Breast epithelium (tissue), 4 donors: ENCODE measurements at regions not wholly inside any gene's neighbourhood (a gene's known extent, or its start where the extent isn't known, plus 50 kb on each side); places are given as distances from the start of the nearest gene placed in this dataset.

Experiments
- DNase-seq, 2 donors: peaks; one replicate each; pipeline ENCODE4 v3.0.0-alpha.2; 2019; ENCODE audit warnings: low spot score in 2 of 2
- H3K27ac ChIP-seq, 2 donors: fragments of 200-600 bp; sonication (generic) in 1 of 2; one replicate each; pipeline ENCODE4 v1.5.1; 2016 to 2019; ENCODE audit warnings: mild to moderate bottlenecking in 1 of 2
- H3K27me3 ChIP-seq, 2 donors: fragments of 200-600 bp; sonication (generic) in 1 of 2; one replicate each; pipeline versions ENCODE4 v1.5.1 to v1.6.0; 2017 to 2019; ENCODE audit warnings: control low read depth in 1 of 2, mild to moderate bottlenecking in 1 of 2
- H3K36me3 ChIP-seq: fragments of 200-600 bp; one replicate; pipeline ENCODE4 v1.5.1; 2019
- H3K4me1 ChIP-seq, 2 donors: fragments of 200-600 bp; sonication (generic); one replicate each; pipeline ENCODE4 v1.5.1; 2016 to 2019; ENCODE audit warnings: control low read depth in 1 of 2
- H3K4me3 ChIP-seq, 3 donors: fragments of 200-600 bp; sonication (generic); 1 replicate in 2 of 3; 2 replicates in 1 of 3; pipeline ENCODE4 v1.5.1; 2016 to 2019; ENCODE audit warnings: mild to moderate bottlenecking in 3 of 3, moderate library complexity in 2 of 3
- H3K9me3 ChIP-seq, 2 donors: fragments of 200-600 bp; sonication (generic) in 1 of 2; one replicate each; pipeline ENCODE4 v1.5.1; 2016 to 2019; ENCODE audit warnings: control low read depth in 1 of 2
- CTCF ChIP-seq, 3 donors: fragments of 450-650 bp; IDR thresholded peaks; one replicate each; pipeline ENCODE4 v1.5.1; 2016 to 2017; ENCODE audit warnings: antibody characterized with exemption in 3 of 3, mild to moderate bottlenecking in 3 of 3, moderate library complexity in 3 of 3
- POLR2A ChIP-seq: fragments of 450-650 bp; IDR thresholded peaks from one replicate; pipeline ENCODE4 v1.6.1; 2016; ENCODE audit warnings: antibody characterized with exemption, mild to moderate bottlenecking, moderate library complexity
- POLR2AphosphoS5 ChIP-seq, 3 donors: sonication (generic); formaldehyde crosslinking; IDR thresholded peaks; one replicate each; pipeline ENCODE4 v1.6.1; 2017; ENCODE audit warnings: antibody characterized with exemption in 3 of 3
- intact Hi-C: fragments of 100-400 bp; cut with DNase I; formaldehyde crosslinking; loops from one replicate; pipeline ENCODE4 v1.15.1; 2023; ENCODE audit warnings: low total_unique reads

GRCh38 chr3:110101361-110101760 is 764.0 kb upstream of the DPPA4 start:
- intact Hi-C loops: no loop called here
- no peaks in the 10 kb centered on the region for H3K27me3 ChIP-seq
- H3K4me1 ChIP-seq: no peaks in the 10 kb centered on the region
- no peak overlapping the region for H3K27ac ChIP-seq
- TF ChIP-seq POLR2AphosphoS5 (IDR thresholded peaks at IDR 0.05): no peak
- TF ChIP-seq POLR2A: no peak
- TF ChIP-seq CTCF (IDR thresholded peaks at IDR 0.05): no peak
- DNase-seq: no peak
- peaks cover 0 to 3% of the 10 kb centered on the region in 2 donors for H3K9me3 ChIP-seq
- H3K4me3 ChIP-seq: no peak overlapping the region
- no peaks in the 10 kb centered on the region for H3K36me3 ChIP-seq

- Histone ChIP-seq H3K27ac (no peak overlapping the region), H3K4me1 (no peaks in the 10 kb centered on the region), H3K27me3 (no peaks in the 10 kb centered on the region), H3K9me3 (no peaks in the 10 kb centered on the region), H3K4me3 (no peak overlapping the region), H3K36me3 (no peaks in the 10 kb centered on the region)
- DNase-seq: no peak
- intact Hi-C loops: no loop called here
- TF ChIP-seq CTCF (IDR thresholded peaks at IDR 0.05) (no peak), POLR2AphosphoS5 (IDR thresholded peaks at IDR 0.05) (no peak), POLR2A (no peak)
These were observed 769.5 kb upstream of the DPPA4 start for GRCh38 chr3:110106805-110107204.

GRCh38 chr3:110123946-110124345 is 786.6 kb upstream of the DPPA4 start:
- intact Hi-C loops: no loop called here
- H3K27ac ChIP-seq: no peak overlapping the region
- no peaks in the 10 kb centered on the region for H3K36me3 ChIP-seq

GRCh38 chr3:110126065-110126464 is 788.7 kb upstream of the DPPA4 start:
- TF ChIP-seq POLR2AphosphoS5 (IDR thresholded peaks at IDR 0.05) (no peak), CTCF (IDR thresholded peaks at IDR 0.05) (no peak), POLR2A (no peak)
- no peak overlapping the region for H3K4me3 ChIP-seq
- H3K4me1 ChIP-seq: no peaks in the 10 kb centered on the region
- H3K9me3 ChIP-seq: peaks cover 0 to 3% of the 10 kb centered on the region in 2 donors
- H3K36me3 ChIP-seq: no peaks in the 10 kb centered on the region
- no peak overlapping the region for H3K27ac ChIP-seq
- no peak for DNase-seq
- intact Hi-C loops: no loop called here
- no peaks in the 10 kb centered on the region for H3K27me3 ChIP-seq

More at GRCh38 chr3:110123946-110124345, 786.6 kb upstream of the DPPA4 start:
- H3K9me3 ChIP-seq: peaks cover 0 to 3% of the 10 kb centered on the region in 2 donors
- no peaks in the 10 kb centered on the region for H3K27me3 ChIP-seq
- DNase-seq: no peak
- no peak for TF ChIP-seq POLR2AphosphoS5 (IDR thresholded peaks at IDR 0.05)
- TF ChIP-seq CTCF (IDR thresholded peaks at IDR 0.05): no peak
- no peak for TF ChIP-seq POLR2A
- no peak overlapping the region for H3K4me3 ChIP-seq
- no peaks in the 10 kb centered on the region for H3K4me1 ChIP-seq

GRCh38 chr3:110133971-110134370 is 796.6 kb upstream of the DPPA4 start:
- Histone ChIP-seq H3K4me3 (no peak overlapping the region), H3K9me3 (peaks cover 0 to 6% of the 10 kb centered on the region in 2 donors), H3K27ac (no peak overlapping the region), H3K27me3 (no peaks in the 10 kb centered on the region), H3K4me1 (no peaks in the 10 kb centered on the region), H3K36me3 (no peaks in the 10 kb centered on the region)
- intact Hi-C loops: no loop called here
- DNase-seq: no peak
- TF ChIP-seq POLR2AphosphoS5 (IDR thresholded peaks at IDR 0.05) (no peak), CTCF (IDR thresholded peaks at IDR 0.05) (no peak), POLR2A (no peak)
